ENCODE measurements at regions not wholly inside any gene's neighbourhood (a gene's known extent, or its start where the extent isn't known, plus 50 kb on each side); places are given as distances from the start of the nearest gene placed in this dataset.

DNA sequence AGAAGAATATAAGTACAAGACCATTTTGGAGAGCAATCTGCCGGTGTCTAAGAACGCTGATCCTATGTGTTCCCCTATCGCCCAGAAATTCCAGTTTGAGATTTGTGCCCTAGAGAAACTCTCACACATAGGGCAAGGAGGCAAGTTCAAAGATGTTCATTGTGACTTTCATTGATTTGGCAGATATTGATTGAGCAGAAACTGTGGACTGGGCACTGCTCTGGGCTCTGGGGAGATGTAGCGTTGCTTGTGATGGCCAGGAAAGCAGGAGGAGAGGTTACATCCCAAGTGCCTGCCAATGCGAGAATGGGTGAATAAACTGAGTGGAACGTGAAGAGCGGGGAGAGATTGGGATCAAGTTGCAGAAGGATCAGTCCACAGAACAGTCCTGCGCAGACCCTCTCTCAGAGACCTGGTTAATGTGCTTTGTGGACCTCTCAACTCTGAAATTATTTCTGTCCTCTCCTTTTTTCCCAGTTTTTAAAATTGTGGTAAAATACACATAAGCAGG lies 123.9 kb upstream of the PEG3 start:
- TF ChIP-seq ZFX (IDR thresholded peaks at IDR 0.05): no peak
- TF ChIP-seq, protein P1, sequence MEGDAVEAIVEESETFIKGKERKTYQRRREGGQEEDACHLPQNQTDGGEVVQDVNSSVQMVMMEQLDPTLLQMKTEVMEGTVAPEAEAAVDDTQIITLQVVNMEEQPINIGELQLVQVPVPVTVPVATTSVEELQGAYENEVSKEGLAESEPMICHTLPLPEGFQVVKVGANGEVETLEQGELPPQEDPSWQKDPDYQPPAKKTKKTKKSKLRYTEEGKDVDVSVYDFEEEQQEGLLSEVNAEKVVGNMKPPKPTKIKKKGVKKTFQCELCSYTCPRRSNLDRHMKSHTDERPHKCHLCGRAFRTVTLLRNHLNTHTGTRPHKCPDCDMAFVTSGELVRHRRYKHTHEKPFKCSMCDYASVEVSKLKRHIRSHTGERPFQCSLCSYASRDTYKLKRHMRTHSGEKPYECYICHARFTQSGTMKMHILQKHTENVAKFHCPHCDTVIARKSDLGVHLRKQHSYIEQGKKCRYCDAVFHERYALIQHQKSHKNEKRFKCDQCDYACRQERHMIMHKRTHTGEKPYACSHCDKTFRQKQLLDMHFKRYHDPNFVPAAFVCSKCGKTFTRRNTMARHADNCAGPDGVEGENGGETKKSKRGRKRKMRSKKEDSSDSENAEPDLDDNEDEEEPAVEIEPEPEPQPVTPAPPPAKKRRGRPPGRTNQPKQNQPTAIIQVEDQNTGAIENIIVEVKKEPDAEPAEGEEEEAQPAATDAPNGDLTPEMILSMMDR (conservative IDR thresholded peaks at IDR 0.05): no peak
- no peak overlapping the region for H3K27ac ChIP-seq

GRCh38 chr19:56966225-56966696 lies 125.7 kb upstream of the PEG3 start:
- TF ChIP-seq, protein P1 (conservative IDR thresholded peaks at IDR 0.05): no peak
- no peak for TF ChIP-seq ZFX (IDR thresholded peaks at IDR 0.05)
- H3K27ac ChIP-seq: no peak overlapping the region

GRCh38 chr19:56966697-56967299 lies 126.3 kb upstream of the PEG3 start:
- H3K27ac ChIP-seq: no peak overlapping the region
- TF ChIP-seq, protein P1 (conservative IDR thresholded peaks at IDR 0.05): no peak
- TF ChIP-seq ZFX (IDR thresholded peaks at IDR 0.05): no peak

- H3K27ac ChIP-seq: no peak overlapping the region
- no peak for TF ChIP-seq ZFX (IDR thresholded peaks at IDR 0.05)
- TF ChIP-seq, protein P1 (conservative IDR thresholded peaks at IDR 0.05): no peak
These were observed 128.6 kb upstream of the PEG3 start for GRCh38 chr19:56969156-56969555.

GRCh38 chr19:56969759-56970178 lies 129.2 kb upstream of the PEG3 start:
- TF ChIP-seq, protein P1 (conservative IDR thresholded peaks at IDR 0.05): no peak
- TF ChIP-seq ZFX (IDR thresholded peaks at IDR 0.05): no peak
- no peak overlapping the region for H3K27ac ChIP-seq

DNA sequence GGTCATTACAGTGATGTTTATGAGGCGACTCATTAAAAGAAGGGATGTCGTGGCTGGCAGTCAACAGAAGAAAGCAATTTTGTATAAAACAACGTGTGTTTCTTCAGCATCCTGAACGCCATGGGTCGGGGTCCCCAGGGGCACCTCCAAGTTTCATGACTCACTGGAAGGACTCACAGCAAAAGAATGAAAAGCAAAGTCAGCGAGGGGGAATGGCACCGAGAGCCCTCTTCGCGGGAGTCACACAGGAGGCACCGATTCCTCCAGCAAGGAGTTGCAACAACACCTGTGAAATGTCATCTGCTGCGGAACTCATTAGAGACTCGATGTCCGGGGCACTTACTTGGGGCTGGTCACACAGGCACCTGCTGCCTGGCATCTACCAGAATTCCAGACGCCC lies 130.7 kb upstream of the PEG3 start:
- H3K27ac ChIP-seq: no peak overlapping the region
- TF ChIP-seq, protein P1 (conservative IDR thresholded peaks at IDR 0.05): no peak
- TF ChIP-seq ZFX (IDR thresholded peaks at IDR 0.05): no peak

DNA sequence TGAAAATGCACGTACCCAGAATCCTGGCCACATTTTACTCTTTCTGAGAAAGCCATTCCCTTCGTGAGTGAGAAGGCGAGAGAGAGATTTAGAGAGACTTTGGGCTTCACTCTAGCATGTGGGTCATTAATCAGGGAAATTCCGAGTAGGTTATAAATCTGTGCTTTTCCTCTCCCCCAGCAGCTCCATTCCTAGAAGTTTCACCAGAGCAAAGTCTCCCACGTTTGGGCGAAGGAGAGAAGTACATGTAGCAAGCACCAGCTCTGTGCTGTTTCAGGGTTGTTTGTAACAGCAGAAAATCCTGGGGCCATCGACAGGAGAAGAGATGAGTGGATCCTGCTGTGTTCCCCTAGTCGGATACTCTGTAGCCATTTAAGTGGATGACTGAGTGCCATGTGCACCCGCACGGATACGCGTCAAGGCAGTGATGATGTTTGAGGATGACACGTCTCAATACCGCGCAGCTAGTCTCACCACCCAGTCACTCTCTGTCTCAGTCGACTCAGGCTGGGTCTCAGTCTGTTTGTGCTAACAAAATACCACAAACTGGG lies 131.8 kb upstream of the PEG3 start:
- H3K27ac ChIP-seq: no peak overlapping the region
- TF ChIP-seq ZFX (IDR thresholded peaks at IDR 0.05): no peak
- TF ChIP-seq, protein P1 (conservative IDR thresholded peaks at IDR 0.05): no peak

Data from C4-2B (cell line).